Erythroblast (primary cell): ENCODE measurements at regions not wholly inside any gene's neighbourhood (a gene's known extent, or its start where the extent isn't known, plus 50 kb on each side); places are given as distances from the start of the nearest gene placed in this dataset.

Experiments used
- GATA1 ChIP-seq: IDR thresholded peaks from 2 replicates; pipeline ENCODE4 v1.6.1; 2011; ENCODE audit warnings: low read depth, mild to moderate bottlenecking, control low read depth, low read length, moderate library complexity
- POLR2A ChIP-seq: IDR thresholded peaks from 2 replicates; pipeline ENCODE4 v1.6.1; 2011; ENCODE audit warnings: mild to moderate bottlenecking, low read length

GRCh38 chr10:108852211-108852610, 1071.1 kb downstream of the XPNPEP1 start:
- TF ChIP-seq POLR2A (no peak), GATA1 (no peak)
